HUES48 (cell line): ENCODE measurements at regions not wholly inside any gene's neighbourhood (a gene's known extent, or its start where the extent isn't known, plus 50 kb on each side); places are given as distances from the start of the nearest gene placed in this dataset.

Source experiments
- H3K27ac ChIP-seq: one replicate; pipeline ENCODE4 v1.7.0; 2013; ENCODE audit warnings: low read depth, low read length, inconsistent platforms
- H3K27me3 ChIP-seq: 2 replicates; pipeline ENCODE4 v1.6.1; 2013; ENCODE audit warnings: mild to moderate bottlenecking, low read length; ENCODE audit not compliant: control insufficient read depth, insufficient read depth
- H3K36me3 ChIP-seq: 2 replicates; pipeline ENCODE4 v1.6.1; 2013; ENCODE audit warnings: low read length; ENCODE audit not compliant: control insufficient read depth, insufficient read depth
- H3K4me1 ChIP-seq: 2 replicates; pipeline ENCODE4 v1.6.1; 2013; ENCODE audit warnings: mild to moderate bottlenecking, low read length; ENCODE audit not compliant: control insufficient read depth, insufficient read depth
- H3K4me3 ChIP-seq: 2 replicates; pipeline ENCODE4 v1.5.1; 2013; ENCODE audit warnings: mild to moderate bottlenecking, low read depth, low read length
- H3K9ac ChIP-seq: 2 replicates; pipeline ENCODE4 v1.6.1; 2013; ENCODE audit warnings: mild to moderate bottlenecking, low read depth, low read length, moderate library complexity
- H3K9me3 ChIP-seq: 2 replicates; pipeline ENCODE4 v1.6.1; 2013; ENCODE audit warnings: low read length; ENCODE audit not compliant: control insufficient read depth, insufficient read depth

- Histone ChIP-seq H3K4me3 (no peak overlapping the region), H3K27me3 (no peaks in the 10 kb centered on the region), H3K36me3 (no peaks in the 10 kb centered on the region), H3K9ac (no peak overlapping the region), H3K4me1 (no peaks in the 10 kb centered on the region), H3K9me3 (no peaks in the 10 kb centered on the region), H3K27ac (no peak overlapping the region)
These were observed 940.2 kb downstream of the GRIK2 start for GRCh38 chr6:102333736-102334135.

- H3K36me3 ChIP-seq, result no peaks in the 10 kb centered on the region
- no peaks in the 10 kb centered on the region for H3K4me1 ChIP-seq
- no peak overlapping the region for H3K4me3 ChIP-seq
- no peak overlapping the region for H3K9ac ChIP-seq
- no peak overlapping the region for H3K27ac ChIP-seq
- H3K9me3 ChIP-seq, result no peaks in the 10 kb centered on the region
- H3K27me3 ChIP-seq, result no peaks in the 10 kb centered on the region
These were observed 934.3 kb downstream of the GRIK2 start for GRCh38 chr6:102327697-102328225.

DNA sequence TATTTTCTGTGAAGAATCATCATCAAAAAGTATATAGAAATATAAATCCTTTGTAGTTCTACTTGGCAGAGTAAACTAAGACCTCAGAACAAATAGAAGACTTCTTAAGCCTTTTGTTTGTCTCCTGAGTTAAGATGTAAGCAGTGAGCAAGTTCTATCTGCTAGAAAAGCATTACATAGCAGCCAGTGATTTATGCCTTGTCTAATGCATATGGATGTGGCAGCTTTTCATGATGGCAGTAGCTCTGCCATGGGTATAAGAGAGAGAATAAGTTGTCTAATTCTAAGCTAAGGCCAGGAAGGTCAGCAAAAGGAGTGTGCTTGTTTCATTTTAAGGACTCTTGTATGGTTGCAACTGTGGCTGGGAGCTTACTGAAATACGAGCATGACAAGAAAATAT, 920.2 kb downstream of the GRIK2 start:
- Histone ChIP-seq H3K27ac (no peak overlapping the region), H3K9me3 (no peaks in the 10 kb centered on the region), H3K9ac (no peak overlapping the region), H3K4me1 (no peaks in the 10 kb centered on the region), H3K27me3 (no peaks in the 10 kb centered on the region), H3K4me3 (no peak overlapping the region), H3K36me3 (no peaks in the 10 kb centered on the region)

DNA sequence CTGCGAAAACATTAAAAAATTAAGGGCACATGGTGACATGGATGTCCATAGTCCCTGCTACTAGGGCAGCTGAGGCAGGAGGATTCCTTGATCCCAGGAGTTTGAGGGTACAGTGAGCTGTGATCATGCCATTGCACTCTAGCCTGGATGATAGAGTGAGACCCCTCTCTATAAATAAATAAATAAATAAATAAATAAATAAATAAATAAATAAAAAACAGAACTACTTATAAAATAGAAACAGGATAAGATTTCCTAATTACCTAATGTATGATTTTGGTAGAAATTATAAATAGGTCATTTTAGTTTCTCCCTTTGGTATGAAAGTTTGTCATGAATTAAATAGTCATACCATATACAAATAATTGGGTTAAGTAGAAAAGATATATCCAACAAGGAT, 916.2 kb downstream of the GRIK2 start:
- Histone ChIP-seq H3K36me3 (no peaks in the 10 kb centered on the region), H3K9me3 (no peaks in the 10 kb centered on the region), H3K4me3 (no peak overlapping the region), H3K27ac (no peak overlapping the region), H3K27me3 (no peaks in the 10 kb centered on the region), H3K9ac (no peak overlapping the region), H3K4me1 (no peaks in the 10 kb centered on the region)

DNA sequence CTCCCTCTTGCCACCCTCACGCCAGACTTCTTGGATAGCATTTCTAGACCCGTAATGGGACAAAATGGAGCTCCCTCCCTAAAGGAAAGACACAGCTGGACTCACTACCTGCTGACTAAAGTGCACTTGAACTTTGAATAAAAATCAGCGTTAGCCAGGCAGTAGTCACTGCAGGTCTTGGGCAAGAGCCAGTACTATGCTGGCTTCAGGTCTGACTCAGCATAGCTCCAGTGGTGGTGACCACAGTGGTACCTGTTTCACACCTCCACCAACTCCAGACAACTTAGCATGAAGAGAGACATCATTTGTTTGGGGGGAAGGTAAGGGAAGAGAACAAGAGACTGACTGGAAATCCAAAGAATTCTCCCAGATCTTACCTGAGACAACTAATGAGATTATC, 906.8 kb downstream of the GRIK2 start:
- Histone ChIP-seq H3K36me3 (no peaks in the 10 kb centered on the region), H3K27ac (no peak overlapping the region), H3K9ac (no peak overlapping the region)

GRCh38 chr6:102298051-102298450, 904.5 kb downstream of the GRIK2 start:
- no peaks in the 10 kb centered on the region for H3K9me3 ChIP-seq
- no peaks in the 10 kb centered on the region for H3K27me3 ChIP-seq
- H3K4me1 ChIP-seq, result no peaks in the 10 kb centered on the region
- H3K36me3 ChIP-seq, result no peaks in the 10 kb centered on the region
- H3K4me3 ChIP-seq, result no peak overlapping the region
- H3K9ac ChIP-seq, result no peak overlapping the region
- no peak overlapping the region for H3K27ac ChIP-seq

More for the DNA sequence above, 906.8 kb downstream of the GRIK2 start:
- H3K4me3 ChIP-seq, result no peak overlapping the region
- no peaks in the 10 kb centered on the region for H3K4me1 ChIP-seq
- H3K27me3 ChIP-seq, result no peaks in the 10 kb centered on the region
- no peaks in the 10 kb centered on the region for H3K9me3 ChIP-seq
